Hypothalamus (tissue), 51 donors: ENCODE measurements at regions not wholly inside any gene's neighbourhood (a gene's known extent, or its start where the extent isn't known, plus 50 kb on each side); places are given as distances from the start of the nearest gene placed in this dataset.

Source experiments
- DNase-seq, 51 donors: peaks; one replicate each; lab custom pipeline; 2025; lab: John Stamatoyannopoulos, UW

GRCh38 chr1:2914702-2915101, 106.6 kb upstream of the ACTRT2 start:
- DNase-seq = peak in 25 of 51 donors; percentile 6 to 57 (median 25)

DNA sequence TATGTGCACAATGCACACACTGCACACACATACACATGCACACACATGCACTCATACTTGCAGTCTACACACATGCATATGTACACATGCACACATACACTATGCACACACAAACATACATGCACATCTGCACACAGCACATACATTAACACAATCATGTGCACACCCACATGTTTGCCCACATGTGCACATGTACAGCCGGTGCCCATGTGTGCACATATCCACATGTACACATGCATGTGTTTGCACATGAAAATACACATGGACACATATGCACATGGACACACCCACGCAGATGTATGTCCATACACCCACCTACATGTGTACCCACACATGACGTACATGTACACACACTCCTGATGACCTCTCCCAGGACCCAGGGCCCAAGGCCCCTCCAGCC, 105.1 kb upstream of the ACTRT2 start:
- DNase-seq = no peak

DNA sequence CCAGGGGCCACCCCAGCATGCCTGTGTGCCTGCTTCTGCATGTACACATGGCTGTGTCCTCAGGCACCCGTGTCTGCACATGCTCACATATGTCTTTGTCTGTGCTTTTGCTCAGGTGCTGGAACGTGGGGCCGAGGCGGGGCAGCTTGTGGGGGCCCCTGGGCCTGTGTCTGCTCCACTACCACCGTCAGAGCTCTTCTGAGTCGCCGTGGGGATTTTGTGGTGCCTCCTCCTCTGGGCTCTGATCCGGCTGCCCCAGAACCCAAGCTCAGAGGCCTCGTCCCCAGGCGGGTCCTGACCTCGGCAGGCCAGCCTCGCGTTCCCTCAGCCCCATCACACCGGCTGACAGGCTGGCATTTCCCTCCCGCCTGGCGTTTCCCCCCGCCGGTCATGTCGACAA, 104.6 kb upstream of the ACTRT2 start:
- no peak for DNase-seq

DNA sequence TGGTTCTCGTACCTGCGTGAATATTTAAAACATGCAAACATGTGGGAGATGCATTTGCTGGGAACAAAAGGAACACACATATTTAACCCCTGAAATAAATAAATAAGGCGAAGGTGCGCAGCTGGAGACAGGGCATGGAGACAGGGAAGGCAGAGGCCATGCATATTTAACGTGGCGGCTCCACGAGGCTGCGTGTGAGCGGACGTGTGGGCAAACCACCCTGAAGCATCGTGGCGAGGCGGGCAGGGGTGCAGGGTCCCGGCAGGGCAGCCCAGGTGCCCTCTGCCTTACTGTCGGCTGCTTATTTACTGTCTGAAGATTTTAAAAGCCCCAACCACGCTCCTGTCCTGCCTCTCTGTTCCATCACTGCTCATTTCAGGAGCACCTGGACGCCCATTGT, 104.0 kb upstream of the ACTRT2 start:
- DNase-seq = no peak

- no peak for DNase-seq
These were observed 102.8 kb upstream of the ACTRT2 start for GRCh38 chr1:2918441-2918840.

DNA sequence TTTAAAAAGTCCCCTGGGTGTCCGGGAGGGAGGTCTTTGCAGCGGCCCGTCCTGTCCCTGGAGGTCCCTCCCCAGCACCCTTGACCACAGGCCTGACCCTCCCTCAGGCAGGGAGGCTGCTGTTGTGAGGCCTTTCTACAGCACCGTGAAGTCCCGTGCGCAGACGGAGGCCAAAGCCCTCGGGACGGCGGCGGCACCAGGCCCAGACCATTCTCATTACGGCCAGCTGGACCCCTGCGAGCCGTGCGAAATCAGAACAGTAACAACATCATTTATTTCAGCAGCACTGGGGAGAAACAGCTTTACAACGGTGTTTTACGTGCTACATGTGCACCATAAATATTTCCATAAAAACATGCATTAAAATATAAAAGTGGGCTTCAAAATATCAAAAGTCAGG, 101.4 kb upstream of the ACTRT2 start:
- DNase-seq = no peak

DNA sequence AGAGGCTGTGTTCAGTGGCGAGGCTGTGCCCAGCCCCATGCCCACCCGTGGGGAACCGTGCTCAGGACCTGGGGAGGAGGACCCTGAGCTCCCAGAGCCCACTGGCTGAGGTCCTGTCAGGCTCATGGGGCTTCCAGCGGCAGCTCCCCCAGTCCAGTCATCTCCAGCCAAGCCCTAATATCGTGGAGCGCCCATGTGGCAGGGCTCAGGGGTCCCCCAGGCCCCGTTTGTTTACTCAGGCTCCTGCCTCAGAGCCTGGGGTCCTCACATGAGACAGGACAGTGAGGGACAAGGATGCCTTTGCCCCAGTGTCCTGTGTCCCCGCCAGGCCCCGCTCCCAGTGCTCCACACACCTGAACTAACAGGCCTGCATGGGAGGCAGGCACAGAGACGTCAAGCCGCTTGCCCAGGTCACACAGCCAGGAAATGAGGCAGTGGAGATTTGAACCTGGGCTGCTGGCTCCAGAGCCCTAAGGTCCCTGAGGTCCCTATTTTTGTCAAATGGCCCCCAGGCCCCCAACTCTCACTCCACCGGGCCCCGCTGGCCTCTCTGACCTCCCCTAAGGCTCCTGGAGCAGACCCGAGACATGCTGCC, 100.7 kb upstream of the ACTRT2 start:
- DNase-seq = no peak

- DNase-seq = peak in 4 of 51 donors; percentile 15 to 24 (median 18)
These were observed 99.1 kb upstream of the ACTRT2 start for GRCh38 chr1:2921970-2922686.

DNA sequence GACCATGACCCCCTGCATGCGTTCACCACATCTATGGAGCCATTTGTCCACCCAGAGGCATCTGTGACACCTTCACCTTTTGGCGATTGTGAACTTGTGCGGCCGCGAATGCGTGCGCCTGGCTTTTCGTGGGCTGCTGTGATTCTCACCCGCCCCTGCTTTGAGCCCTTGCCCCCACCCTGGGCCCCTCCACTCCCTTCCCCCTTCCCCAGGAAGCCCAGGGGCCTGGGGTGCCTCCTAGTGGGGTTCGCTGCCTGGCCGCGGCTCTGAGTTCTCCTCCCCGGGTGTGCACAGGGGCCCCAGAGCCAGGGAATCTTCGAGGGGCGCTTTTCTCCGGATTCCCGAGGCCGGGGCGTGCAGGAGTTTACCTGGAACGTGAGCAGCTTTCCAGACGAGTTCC, 97.9 kb upstream of the ACTRT2 start:
- no peak for DNase-seq

DNA sequence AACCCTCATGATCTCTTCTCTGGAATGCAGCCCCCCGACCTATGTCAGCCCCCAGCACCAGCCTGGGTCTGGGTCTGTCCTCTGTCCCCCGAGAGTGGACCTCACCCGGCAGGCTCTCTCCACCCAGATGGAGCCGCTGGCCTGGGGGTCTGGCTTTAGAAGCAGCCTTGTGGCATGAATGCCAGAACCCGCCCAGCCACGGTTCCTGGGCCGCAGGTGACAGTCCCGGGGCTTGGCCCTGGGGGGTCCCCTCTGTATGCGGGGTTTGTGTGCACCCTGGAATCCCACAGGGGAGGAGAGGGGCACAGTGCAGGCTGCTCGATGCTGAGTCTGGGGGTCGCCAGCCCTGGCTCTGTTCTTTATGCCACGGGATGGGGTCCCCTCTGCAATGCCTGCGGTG, 96.0 kb upstream of the ACTRT2 start:
- DNase-seq = no peak

DNA sequence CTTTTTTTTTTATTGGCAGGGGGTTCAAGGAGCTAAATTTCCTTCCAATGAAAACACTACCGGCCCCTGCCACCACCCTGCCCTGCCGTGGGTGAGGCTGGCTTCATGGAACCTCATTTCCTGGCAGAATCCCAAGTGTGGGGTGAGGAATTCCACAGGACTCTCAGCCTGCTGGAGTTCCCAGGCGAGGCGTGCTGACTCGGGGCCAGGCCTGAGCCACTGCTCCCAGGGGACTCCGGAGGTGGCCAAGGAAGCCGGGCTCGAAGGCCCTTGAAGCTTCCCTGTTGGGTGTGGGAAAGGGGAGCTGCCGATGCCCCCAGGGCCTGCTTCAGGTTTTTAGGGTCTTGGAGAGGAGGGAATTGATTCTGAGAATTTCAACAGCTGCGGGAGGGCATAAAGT, 95.3 kb upstream of the ACTRT2 start:
- no peak for DNase-seq

DNA sequence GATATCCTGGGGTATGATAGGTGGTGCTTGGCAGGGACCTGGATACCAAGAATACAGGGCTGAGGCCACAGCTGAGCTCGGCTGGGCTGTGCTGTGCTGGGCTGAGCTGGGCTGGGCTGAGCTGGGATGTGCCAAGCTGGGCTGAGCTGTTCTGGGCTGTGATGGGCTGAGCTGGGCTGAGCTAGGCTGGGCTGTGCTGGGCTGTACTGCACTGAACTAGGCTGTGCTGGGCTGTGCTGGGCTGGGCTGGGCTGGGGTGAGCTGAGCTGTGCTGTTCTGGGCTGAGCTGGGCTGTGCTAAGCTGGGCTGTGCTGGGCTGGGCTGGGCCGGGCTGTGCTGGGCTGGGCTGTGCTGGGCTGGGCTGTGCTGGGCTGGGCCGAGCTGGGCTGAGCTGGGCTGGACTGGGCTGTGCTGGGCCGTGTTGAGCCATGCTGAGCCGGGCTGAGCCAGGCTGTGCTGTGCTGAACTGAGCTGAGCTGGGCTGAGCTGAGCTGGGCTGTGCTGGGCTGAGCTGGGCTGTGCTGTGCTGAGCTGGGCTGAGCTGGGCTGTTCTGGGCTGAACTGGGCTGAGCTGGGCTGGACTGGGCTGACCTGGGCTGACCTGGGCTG, 94.7 kb upstream of the ACTRT2 start:
- DNase-seq = no peak

DNA sequence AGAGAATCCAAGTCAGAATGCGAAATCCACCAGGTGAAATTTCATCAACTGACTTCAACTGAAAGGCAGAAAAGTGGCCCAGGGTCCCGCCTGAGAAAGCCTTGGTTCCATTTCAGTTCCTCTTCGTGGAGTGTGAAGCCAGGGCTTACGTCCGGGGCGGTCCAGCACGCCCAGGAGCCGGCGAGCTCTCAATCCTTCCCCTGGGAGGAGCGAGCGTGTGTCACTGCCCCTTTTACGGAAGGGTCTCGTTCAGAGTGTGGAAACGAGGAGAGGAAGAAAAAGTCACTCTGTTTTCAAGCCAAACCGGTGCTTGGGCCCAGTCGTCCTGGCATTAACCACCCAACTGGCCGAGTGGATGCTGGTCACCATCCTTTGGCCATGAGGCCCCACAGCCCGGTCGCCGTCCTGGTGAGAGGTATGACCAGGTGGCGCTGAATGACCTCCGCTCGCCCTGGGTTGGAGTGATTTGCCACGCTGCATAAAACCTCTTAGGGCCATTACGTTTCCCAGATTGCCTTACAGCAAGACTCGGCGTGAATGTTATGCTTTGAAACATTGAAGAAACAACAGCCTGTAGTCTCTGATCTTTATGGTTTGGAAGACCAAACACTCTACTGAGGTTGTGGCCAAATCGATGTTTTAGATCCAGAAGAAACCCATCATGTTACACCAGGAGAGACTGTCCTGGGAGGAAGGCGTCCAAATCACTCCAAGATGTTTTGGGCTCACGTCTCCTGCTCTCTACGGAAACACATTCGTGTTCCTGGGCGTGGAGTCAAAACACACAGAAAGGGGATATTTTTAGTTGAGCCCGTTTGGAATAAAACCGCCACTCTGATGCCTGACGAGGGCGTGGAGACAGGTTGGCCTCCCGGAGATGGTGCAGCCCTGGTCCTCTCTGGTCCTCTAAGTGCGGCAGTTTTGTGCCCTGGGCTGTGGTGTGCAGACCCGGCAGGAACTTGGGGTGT, 93.6 kb upstream of the ACTRT2 start:
- no peak for DNase-seq

- no peak for DNase-seq
These were observed 92.6 kb upstream of the ACTRT2 start for GRCh38 chr1:2928366-2929325.

GRCh38 chr1:2929335-2929734, 91.9 kb upstream of the ACTRT2 start:
- DNase-seq = no peak

DNA sequence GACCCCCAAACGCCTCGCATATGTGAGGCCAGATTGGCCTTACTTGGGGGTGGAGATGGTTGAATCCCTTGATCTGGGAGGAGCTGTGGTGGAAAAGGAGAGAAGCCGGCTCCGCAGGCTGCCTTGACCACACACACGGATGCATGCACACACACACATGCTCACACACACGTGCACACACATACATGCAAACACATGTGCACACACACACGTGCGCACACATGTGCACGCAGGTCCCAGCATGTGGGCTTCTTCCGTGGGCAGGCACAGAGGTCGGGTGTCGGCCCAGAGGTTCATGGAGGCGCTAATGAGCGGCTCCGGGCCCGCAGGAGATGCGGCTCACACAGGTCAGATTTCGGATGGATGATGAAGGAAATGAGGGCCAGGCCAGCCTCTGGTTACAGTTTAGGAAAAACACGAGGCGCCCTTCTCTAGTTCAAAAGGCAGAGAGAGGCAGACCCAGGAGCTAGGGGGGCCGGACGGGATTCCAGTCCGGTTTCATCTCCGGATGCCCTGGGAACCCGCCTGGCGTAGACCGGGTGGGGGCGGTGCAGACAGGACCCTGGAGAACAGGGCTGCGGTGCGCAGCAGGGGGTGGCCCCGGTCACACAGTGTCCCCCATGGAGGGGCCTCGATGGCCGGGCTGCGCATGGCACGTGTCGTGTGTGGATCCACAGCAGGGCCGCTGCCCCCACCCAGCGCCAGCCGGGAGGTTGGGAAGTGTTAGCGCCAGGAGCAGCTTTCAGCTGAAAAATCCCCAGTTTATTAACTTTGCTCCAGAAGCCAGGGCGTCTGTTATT, 91.1 kb upstream of the ACTRT2 start:
- no peak for DNase-seq

DNA sequence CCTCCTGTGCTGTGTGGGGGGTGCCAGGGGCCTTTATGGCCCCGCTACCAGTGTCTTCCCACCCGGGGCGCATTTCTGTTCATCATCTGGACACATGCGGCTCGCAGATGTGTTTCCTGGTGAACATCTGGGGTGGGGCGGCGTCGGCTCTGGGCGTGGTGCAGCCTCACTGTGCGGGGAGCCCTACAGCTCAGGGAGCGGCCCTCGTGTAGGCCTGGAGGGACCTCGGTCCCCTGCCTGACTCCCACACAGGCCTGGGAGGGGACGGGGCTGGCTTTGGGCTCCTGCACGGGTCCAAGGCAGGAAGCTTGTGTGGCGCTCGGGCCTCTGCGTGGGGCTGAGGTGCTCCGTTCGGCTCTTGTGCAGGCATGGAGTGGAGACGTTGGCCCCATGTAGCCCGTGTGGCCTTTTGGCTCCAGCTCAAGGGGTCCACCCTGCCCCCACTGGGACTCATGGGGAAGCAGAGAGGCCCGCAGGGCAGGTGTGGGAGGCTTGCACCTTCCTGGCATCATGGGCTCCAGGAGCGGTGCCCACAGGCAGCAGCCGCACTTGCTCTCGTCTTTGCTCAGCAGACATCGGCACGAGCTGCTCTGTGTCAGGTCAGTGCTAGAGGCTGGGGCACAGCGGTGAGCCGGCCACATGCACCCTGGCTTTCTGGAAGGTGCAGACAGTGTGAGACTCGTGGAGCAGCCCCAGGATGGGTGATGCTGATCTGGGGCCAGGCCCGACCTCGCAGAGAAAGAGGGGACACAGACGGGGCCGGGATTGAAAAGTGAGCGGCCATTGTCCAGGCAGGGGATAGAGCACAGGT, 90.1 kb upstream of the ACTRT2 start:
- DNase-seq = no peak

DNA sequence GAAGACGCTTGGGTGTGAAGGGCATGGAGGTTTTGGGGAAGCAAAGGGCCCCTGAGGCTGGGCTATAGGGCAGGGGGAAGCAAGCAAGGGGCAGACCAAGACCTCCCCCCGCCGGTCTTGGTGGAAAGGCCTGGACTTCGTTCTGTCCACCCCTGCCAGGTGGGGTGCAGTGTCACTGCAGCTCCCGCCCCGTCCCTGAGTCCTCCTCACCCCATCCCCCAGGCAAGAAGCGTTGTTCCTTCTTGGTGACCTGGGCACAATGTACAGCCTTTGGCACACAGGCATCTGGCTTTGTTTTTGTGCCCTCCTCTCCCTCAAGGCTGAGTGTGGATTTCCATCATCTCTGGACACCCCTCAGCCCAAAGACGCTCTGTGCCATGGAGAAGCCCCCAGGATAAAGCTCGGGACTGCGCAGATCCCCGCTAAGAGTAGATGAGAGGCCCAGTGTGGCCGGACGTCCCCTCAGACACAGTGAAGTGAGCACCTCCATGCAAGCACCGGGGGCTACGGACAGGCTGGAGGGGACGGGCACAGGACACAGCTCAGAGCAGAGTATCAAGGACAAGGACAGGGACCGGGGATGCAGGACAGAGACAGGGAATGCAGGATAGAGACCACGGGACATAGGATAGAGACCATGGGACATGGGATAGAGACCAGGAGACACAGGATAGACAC, 89.4 kb upstream of the ACTRT2 start:
- DNase-seq = no peak
